Hematopoietic multipotent progenitor cell treated with erythropoietin and hydrocortisone succinate and interleukin-3 and kit ligand, for 4 days (in vitro differentiated cells): ENCODE measurements at regions not wholly inside any gene's neighbourhood (a gene's known extent, or its start where the extent isn't known, plus 50 kb on each side); places are given as distances from the start of the nearest gene placed in this dataset.
"Not testable (repeated sequence)": the region's sequence is repeated elsewhere in the genome, so short reads cannot be mapped to it uniquely, and the experiment has no call there.

Experiments used
- DNase-seq: peaks from one replicate; pipeline ENCODE4 v3.0.0-alpha.2; 2015

DNA sequence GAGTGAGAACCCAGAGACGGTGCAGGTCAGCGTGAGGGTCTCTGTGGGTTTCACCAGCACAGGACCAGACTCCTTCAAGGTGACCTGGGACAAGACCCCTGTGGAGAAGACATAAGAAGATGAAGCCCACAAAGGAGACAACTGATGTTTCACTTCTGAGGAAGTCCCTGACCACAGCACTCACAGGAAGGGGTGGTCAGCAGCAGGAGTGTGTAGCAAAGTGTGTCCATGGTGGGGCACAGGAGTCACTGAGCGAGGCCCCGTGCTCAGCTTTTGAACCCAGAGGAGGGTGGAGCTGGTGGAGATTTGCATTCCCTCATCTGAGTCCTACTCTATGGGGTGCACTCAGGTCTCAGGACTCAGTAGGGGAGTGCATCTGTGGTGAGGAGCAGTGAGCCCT lies 775.2 kb downstream of the TMEM121 start:
- DNase-seq = not testable (repeated sequence)

DNA sequence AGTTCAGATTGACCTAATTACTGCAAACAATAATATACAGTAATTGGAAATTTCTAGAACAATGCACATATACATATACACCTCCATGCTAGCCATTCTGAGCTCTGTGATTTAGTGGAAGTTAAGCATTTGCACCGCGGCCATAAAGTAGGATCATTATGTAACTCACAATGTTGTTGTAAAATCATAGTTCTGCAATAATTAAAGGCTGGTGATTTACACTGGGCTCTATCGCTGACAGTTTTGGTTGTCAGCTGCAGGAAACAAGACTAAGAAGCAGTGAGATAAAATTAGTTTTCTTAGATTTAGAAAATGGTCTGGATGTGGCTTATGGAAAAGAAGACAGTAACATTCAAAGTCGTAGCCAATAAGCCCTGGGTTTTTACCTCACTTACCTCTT lies 776.3 kb downstream of the TMEM121 start:
- DNase-seq = peak; percentile 15

DNA sequence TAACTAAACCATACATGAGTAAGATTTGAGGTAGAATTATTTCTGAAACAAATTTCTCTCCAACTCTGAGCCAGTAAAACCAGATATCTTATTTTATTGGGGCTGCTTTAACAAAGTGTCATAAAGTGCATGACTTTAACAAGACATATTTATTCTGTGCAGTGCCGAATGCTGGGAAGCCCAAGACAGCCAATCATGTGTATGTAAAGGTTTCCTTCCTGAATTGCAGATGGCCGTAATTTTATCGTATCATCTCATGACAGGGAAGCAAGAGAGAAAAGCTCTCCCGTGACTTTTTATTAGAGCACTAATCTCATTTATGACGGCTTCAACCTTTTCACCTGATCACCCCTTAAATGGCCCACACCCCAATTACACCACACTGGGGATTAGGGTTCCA lies 777.9 kb downstream of the TMEM121 start:
- peak; percentile 29 for DNase-seq

DNA sequence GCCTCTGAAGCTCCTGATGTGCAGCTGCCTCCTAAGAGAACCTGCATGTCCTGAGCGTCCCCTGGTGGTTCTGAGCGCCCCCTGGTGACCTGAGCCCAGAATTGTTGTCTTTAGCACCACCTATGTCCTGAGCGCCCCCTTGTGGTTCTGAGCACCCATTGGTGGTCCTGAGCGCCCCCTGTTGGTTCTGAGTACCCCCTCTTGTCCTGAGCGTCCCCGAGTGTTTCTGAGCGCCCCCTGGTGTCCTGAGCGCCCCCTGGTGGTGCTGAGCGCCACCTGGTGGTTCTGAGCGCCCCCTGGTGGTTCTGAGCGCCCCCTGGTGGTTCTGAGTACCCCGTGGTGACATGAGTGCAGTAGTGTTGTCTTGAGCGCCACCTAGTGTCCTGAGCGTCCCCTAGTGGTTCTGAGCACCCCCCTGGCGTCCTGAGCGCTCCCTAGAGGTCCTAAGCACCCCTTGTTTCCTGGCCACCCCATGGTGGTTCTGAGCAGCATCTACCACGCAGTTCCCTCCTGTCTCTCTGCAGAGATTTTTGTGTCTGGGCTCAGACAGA lies 782.5 kb downstream of the TMEM121 start:
- DNase-seq = peak; percentile 82

DNA sequence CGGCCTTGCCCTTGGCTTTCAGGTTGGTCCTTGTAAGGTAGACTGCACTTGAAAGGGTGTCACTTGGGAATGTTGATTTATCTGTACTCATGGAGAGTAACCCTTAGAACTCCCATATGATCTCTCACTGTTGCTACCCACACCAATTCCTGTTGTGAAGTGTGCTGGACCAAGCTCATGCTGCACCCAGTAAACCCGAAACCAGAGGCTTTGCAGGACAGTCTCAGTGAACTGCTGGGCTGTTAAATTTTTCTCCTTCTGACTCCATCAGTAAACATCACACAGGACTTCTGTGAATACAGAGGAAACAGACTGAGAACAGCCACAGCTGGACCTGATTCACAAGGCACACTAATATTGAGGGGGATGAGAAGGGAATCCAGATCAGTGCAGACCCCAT lies 783.0 kb downstream of the TMEM121 start:
- no peak for DNase-seq

DNA sequence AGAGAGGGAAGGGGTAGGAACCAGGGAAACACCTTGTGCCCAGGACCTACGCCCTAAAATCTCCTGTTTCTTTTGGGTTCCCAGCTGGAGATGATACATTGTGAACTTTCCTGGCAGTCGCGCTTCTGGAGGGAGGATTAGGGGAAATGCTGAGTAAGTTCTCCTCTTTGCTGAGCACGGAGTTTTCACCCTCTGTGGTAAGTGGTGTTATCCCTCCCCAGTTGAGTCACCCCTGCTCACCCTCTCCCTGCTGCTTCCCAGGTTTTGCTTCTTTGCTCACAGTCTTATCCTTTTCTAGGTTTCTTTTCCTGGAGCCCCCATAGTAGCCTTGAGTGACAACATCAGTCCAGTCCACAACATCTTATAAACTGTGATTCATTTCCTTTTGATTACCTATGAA lies 789.1 kb downstream of the TMEM121 start:
- DNase-seq = no peak

DNA sequence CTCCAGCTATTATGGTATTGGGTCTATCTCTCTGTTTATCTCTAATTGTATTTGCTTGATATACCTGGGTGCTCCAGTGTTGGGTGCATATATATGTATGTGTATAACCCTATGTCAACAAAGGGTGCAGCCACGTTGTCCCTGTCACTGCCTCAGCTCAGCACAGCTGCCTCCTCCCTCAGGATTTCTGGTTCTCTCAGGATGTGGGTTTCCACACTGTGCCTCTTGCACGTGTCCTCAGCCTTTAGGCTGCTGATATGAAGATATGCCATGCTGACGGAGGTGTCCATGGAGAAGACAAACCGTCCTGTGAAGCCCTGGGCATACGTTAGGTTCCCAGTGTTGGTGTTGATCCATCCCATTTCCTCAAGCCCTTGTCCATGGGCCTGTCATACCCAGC lies 791.2 kb downstream of the TMEM121 start:
- DNase-seq = no peak

DNA sequence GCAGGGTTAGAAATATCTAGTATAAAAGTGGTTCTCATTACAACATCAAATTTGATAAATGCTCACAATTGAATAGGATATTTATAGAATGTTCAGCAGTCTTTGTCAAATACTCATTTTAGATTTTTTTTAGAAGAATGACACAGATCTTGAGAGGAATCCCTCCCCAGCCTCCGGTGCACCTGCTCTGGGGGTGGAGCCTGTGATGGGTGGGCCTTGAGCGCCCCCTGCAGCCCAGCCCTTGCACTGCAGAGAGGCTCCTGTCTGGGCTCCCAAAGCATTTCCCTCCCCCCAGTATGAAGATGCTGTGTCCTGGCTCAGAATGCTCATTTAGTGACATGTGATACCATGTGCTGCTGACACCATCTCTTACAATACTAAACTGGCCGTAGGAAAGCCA lies 792.3 kb downstream of the TMEM121 start:
- DNase-seq = peak; percentile 55

DNA sequence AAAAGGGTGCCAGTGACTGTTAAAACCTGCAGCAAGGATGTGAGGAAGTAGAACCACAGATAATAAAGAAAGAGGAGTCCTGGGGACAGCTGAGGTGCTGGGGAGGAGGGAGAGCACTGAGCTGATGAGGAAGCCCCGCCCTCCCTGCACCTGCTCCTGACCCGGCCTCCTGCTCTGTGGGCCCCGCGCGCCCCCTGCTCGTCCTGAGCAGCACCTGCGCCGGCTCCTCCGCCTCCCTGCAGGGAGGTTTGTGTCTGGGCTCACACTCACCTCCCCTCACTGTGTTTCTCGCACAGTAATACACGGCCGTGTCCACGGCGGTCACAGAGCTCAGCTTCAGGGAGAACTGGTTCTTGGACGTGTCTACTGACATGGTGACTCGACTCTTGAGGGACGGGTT lies 797.6 kb downstream of the TMEM121 start:
- peak; percentile 55 for DNase-seq

DNA sequence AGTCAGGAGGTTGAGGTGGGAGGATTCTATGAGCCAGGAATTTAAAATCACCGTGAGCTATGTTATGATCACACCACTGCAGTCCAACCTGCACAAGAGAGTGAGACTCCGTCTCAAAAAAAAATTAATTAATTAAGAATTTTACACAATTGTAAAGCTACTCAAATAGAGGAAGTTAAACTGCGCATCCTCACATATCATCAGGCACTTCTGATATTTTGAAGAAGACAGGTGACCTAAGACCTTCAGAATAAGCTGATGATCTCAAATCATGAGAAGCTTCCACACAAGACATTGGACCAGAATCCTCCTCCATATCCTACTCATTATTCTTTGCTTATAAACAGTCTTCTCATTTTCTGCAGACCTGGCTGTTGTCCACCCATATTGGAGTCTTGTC lies 800.9 kb downstream of the TMEM121 start:
- DNase-seq = no peak

DNA sequence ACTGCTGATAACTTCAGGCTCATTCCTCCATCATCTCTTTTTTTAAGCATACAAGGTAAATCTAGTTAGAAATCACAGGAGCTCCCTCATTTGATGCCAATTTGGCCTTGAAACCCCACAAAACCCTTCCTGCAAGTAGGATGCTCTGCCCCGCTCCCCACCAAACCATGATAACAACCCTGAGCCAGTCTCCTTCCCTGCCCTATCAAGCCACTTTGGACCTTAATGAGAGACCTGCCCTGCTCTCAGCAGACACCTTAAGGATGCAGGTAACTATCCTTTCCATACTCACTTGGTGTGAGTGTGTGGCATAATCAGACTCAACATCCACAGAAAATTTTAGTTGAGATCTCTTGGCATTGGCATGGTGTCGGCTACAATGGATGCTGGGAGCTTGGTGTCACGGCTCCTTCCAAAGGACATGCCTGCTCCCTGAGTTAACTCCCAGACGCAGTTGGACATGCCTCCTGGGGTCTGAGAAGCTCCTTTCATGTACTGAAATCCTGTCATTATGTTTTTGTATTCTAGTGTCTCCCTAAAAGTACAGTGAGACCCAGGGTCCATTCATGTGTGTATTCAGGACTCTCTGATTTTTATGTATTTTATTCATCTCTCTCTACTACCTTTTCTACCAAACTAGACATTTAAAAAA lies 801.4 kb downstream of the TMEM121 start:
- DNase-seq = not testable (repeated sequence)

DNA sequence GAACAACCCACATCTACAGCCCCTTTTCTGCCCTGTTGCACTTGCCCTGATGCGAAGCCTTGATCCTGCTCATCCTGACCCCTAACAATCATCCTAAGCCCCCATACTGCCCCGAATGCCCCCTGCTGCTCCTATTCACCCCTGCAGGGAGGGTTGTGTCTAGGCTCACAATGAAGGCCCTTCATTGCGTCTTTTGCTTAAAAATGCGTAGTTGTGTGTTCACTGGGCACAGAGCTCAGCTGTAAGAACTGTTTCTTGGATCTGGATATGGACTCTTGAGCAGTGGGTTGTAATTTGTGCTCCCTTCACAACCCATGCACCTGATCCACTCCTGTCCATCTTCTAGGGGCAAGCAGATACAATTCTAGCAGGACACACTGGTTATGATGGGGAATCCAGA lies 802.9 kb downstream of the TMEM121 start:
- DNase-seq = not testable (repeated sequence)

DNA sequence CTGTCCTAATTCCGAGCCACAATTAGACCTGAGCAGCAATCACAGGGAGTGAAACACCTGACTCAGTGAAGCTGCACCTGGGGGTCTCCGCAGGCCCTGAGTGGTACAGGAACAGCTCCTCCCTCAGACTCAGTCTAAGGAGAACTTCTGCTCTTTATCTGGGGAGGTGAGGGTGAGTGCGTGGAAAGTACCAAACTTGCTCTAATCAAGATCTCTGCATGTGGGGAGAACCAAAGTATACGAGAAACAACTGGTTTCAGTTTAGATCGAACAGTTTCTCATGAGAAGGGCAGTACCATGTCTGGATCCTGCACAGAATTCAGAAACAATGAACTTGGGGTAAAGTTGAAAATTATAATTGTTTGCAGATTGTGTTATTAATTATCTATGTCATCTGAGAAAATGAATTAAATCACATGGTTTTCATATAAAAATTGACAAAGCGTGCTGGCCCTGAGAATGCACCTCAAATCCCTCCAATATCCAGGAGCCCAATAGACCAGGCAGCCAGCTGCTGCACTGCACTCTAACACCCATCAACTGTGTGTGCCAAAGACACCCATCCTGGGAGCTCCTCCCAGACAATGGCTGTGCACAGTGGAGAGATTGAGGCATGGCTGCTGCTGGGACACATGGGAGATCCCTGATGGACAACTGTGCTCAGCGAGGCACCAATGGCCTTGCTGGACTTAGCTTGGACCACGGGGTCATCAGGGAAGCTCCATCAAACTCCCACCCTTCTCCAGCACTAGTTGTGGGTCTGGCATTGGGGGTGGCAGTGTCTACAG lies 803.8 kb downstream of the TMEM121 start:
- not testable (repeated sequence) for DNase-seq

DNA sequence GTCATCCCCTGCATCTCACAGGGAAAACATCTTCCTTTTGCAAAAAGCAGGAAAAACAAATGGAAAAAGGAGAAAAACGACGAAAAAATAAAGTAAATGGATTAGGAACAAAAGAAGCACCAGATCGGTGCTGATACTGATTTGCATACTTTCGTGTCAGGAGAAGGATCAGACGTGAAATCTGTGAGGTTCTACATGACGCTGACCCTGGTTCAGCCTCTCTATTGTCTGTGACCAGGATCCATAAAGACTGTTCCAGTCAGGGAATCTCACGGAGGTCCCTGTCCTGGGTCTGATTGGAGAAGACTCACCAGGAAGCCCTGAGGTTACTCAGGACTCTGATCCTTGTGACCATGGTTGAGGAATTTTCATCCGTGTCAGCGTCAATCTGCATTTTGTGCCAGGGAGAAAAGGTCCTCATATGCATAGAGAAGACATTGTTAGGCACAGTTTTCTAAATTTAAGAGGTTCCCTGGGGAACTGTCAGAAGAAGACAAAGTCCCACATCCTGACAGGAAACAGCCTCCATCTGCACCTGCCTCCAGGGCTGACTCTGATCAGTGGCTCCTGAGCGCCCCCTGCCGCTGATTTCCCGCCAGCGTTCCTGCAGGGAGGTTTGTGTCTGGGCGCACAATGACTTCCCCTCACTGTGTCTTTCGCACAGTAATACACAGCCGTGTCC lies 808.2 kb downstream of the TMEM121 start:
- DNase-seq = peak; percentile 76

DNA sequence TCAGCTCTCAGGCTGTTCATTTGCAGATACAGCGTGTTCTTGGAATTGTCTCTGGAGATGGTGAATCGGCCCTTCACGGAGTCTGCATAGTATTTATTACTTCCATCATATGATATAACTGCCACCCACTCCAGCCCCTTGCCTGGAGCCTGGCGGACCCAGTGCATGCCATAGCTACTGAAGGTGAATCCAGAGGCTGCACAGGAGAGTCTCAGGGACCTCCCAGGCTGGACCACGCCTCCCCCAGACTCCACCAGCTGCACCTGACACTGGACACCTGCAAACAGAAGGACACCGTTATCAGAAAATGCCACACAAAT lies 808.7 kb downstream of the TMEM121 start:
- DNase-seq = not testable (repeated sequence)

DNA sequence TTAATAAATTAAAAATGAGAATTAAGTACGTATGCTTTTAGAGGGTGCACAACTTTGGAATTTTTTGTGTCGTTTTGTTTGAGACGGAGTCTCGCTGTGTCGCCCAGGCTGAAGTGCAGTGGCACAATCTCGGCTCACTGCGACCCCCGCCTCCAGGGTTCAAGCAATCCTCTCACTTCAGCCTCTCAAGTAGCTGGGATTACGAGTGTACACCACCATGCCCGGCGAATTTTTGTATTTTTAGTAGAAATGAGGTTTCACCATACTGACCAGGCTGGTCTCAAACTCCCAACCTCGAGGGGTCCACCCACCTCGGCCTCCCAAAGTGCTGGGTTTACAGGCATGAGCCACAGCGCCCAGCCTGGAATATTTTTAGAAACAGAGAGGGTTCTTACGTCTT lies 812.4 kb downstream of the TMEM121 start:
- DNase-seq = not testable (repeated sequence)

DNA sequence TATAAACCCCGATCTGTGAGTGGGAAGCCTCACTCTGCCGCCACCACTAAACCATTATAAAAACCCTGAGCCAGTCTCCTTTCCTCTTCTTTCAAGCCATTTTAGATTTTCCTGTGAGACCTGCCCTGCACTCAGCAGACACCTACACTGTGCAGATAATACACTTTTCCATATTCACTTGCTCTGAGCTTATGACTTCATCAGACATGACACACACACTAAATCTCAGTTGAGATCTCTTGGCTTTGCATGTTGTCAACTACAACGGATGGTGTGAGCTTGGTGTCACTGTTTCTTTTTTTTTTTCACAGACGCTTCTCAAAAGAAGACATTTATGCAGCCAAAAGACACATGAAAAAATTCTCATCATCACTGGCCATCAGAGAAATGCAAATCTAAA lies 814.3 kb downstream of the TMEM121 start:
- not testable (repeated sequence) for DNase-seq

DNA sequence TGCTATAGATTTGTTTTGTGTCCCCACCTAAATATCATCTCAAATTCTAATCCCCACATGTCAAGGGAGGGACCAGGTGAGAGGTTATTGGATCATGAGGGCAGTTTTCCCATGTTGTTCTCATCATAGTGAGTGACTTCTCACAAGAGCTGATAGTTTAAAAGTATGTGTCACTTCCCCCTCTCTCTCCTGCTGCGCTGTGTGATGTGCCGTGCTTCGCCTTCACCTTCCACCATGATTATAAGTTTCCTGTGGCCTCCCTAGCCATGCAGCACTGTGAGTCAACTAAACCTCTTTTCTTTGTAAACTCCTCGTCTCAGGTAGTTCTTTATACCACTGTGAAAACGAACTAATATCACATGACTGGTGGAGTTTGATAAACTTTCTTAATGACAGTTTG lies 814.8 kb downstream of the TMEM121 start:
- DNase-seq = not testable (repeated sequence)

DNA sequence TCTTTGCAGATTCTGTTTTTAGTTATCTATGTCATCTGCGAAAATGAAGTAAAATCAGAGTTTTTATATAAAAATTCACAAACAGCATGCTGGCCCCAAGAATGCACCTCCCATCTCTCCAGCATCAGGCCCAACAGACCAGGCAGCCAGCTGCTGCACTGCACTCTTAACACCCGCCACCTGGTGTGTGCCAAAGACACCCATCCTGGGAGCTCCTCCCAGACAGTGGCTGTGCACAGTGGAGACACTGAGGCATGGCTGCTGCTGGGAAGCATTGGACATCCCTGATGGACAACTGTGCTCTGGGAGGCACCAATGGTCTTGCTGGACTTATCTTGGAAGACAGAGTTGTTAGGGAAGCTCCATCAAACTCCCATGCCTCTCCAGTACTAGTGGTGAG lies 817.2 kb downstream of the TMEM121 start:
- DNase-seq = no peak

DNA sequence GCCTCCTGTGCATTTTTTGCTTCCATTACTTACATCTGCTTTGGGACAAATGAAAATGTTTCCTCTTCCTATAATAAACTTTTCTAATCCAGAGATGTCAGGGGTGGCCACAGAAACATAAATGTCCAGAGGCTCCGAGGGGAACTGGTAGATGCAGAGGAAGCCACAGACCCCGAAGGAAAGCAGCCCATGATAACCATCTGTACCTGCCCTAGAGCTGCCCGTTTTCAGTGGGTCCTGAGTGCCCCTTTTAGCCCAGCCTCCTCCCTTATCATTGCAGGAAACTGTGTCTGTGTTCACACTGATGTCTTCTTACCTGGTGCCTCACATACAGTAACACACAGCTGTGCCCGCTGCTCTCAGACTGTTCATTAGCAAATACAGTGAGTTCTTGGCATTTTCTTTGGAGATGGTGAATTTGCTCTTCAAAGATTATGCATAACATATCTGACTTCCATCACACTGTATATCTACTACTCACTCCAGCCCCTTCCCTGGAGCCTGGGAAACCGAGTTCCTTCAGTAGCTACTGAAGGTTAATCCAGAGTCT lies 817.8 kb downstream of the TMEM121 start:
- not testable (repeated sequence) for DNase-seq

DNA sequence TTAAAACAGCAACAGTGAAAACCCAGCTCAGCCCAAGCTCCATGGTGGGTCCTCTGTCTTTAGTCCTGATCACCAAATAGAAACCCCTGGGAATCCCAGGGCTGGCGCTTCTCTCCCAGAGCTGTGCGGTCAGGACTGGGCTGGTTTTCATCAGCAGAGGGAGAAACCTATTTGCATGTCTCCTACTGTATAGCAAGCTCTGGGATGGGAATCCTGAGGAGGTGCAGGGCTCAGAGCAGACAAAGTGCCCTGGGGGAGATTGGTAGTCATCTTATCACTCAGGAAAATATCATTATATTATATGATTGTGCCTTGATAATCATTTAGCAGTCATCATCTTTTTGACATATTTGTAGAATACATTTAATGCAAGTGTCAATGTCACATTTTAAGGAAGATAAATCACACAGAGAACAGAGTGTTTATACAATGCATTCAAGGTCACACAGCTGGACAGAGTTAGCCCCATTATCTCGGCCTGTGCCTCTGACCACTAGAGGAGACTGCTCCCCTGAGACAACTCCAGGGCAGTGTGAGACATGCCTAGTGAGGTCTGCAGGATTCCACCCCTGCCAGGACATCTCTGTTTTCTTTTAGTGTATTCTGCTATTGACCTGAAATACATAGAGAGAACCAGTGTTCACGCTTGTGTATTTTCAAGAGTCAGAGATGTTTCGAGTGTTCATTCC lies 818.6 kb downstream of the TMEM121 start:
- DNase-seq = not testable (repeated sequence)

DNA sequence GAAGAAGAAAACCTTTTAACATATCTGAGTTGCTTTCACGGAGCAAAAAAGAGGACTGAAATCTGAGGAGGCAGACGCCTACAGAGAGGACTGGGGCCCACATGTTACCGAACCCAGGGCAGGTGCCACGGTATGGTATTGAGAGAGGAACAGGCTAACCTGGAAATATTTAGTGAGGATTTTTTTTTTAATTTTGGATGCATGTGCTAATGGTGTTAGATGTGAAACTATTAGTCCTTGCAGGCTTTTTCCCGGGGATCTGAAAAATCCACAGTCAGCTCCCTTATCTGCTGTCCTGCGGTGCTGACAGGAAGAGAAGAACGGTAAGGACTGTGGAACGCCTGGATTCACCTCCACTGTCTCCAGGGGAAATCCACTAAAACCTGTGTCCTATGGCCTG lies 819.7 kb downstream of the TMEM121 start:
- no peak for DNase-seq
